Ishikawa (cell line): ENCODE measurements at regions not wholly inside any gene's neighbourhood (a gene's known extent, or its start where the extent isn't known, plus 50 kb on each side); places are given as distances from the start of the nearest gene placed in this dataset.

Experiments used
- CREB1 ChIP-seq: IDR thresholded peaks from 2 replicates; pipeline ENCODE4 v1.6.1; 2012; ENCODE audit warnings: low read depth
- MAX ChIP-seq: IDR thresholded peaks from 2 replicates; pipeline ENCODE4 v1.6.1; 2012
- NFIC ChIP-seq: IDR thresholded peaks from 2 replicates; pipeline ENCODE4 v1.6.1; 2012
- RAD21 ChIP-seq: IDR thresholded peaks from 2 replicates; pipeline ENCODE4 v1.6.1; 2012; ENCODE audit warnings: low read depth
- TAF1 ChIP-seq: IDR thresholded peaks from 2 replicates; pipeline ENCODE4 v1.6.1; 2012; ENCODE audit warnings: low read depth, mild to moderate bottlenecking
- TEAD4 ChIP-seq: IDR thresholded peaks from 2 replicates; pipeline ENCODE4 v1.6.1; 2012
- YY1 ChIP-seq: IDR thresholded peaks from 2 replicates; pipeline ENCODE4 v1.6.1; 2012; ENCODE audit warnings: low read depth

DNA sequence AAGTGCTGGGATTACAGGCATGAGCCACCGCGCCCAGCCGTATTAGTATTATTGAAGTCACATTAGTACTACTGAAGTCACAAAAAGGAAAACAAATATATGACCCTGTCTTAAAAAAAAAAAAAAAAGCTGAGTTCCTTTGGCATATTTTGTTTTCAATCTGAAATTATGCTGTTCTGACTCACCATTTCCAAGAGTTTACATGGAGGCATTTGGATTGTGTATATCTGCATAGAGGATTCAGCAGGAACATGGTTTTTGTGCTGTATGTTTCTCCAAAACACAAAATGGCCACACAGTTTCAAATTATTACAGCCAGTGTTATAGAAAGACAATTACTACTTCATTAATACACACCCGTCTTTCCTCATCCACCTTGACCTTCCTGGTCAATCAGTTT lies 103.5 kb upstream of the TSC22D1 start:
- no peak for TF ChIP-seq CREB1
- TF ChIP-seq TAF1, result no peak
- no peak for TF ChIP-seq NFIC
- TF ChIP-seq RAD21, result no peak
- no peak for TF ChIP-seq YY1
- no peak for TF ChIP-seq TEAD4
- TF ChIP-seq MAX, result no peak
